H1 (cell line): ENCODE measurements at regions not wholly inside any gene's neighbourhood (a gene's known extent, or its start where the extent isn't known, plus 50 kb on each side); places are given as distances from the start of the nearest gene placed in this dataset.

ENCODE experiments used
- CTCF ChIA-PET: fragments of 300-600 bp; sonication (Branson Sonifier 250); formaldehyde crosslinking; loops from one replicate; lab custom pipeline; 2021; ENCODE audit not compliant: partially characterized antibody; lab: Charles Lee
- POLR2A ChIA-PET: fragments of 300-600 bp; sonication (Branson Sonifier 250); formaldehyde crosslinking; loops from one replicate; lab custom pipeline; 2021; ENCODE audit warnings: inconsistent platforms; ENCODE audit not compliant: partially characterized antibody; lab: Charles Lee
- DNase-seq, 2 experiments: peaks; one replicate each; pipeline versions ENCODE4 v3.0.0 to v3.0.0-alpha.2; 2010 to 2022; ENCODE audit warnings: low spot score in 2 of 2, low read depth in 1 of 2, mixed read lengths in 1 of 2
- FAIRE-seq: peaks from 2 replicates; lab custom pipeline; 2011; peaks lifted over from hg19 to GRCh38; lab: Jason Lieb, UNC
- H2AFZ ChIP-seq: 2 replicates; pipeline ENCODE4 v1.8.1; 2012; ENCODE audit warnings: low read length, inconsistent platforms
- H2AK5ac ChIP-seq: 2 replicates; pipeline ENCODE4 v1.6.1; 2013; ENCODE audit warnings: low read depth, low read length
- H2BK120ac ChIP-seq: replicated peaks from 2 replicates; pipeline ENCODE3; 2013; ENCODE audit warnings: low read depth, low read length, inconsistent platforms
- H2BK12ac ChIP-seq: 2 replicates; pipeline ENCODE4 v1.6.1; 2013; ENCODE audit warnings: low read depth, low read length
- H2BK15ac ChIP-seq: 2 replicates; pipeline ENCODE4 v1.6.1; 2013; ENCODE audit warnings: low read length
- H2BK20ac ChIP-seq: 2 replicates; pipeline ENCODE4 v1.6.1; 2013; ENCODE audit warnings: low read length
- H2BK5ac ChIP-seq: 2 replicates; pipeline ENCODE4 v1.6.1; 2013; ENCODE audit warnings: low read depth, low read length
- H3K14ac ChIP-seq: 2 replicates; pipeline ENCODE4 v1.6.1; 2013; ENCODE audit warnings: inconsistent platforms; ENCODE audit not compliant: insufficient read length
- H3K18ac ChIP-seq: 2 replicates; pipeline ENCODE4 v1.6.1; 2013; ENCODE audit warnings: low read length; ENCODE audit errors: extremely low read depth
- H3K23ac ChIP-seq: 2 replicates; pipeline ENCODE4 v1.6.1; 2013; ENCODE audit warnings: inconsistent platforms; ENCODE audit not compliant: insufficient read length
- H3K23me2 ChIP-seq: 2 replicates; pipeline ENCODE4 v1.6.1; 2013; ENCODE audit warnings: low read depth, low read length
- H3K27ac ChIP-seq: 2 replicates; pipeline ENCODE4 v1.6.1; 2011; ENCODE audit warnings: low read depth, low read length, inconsistent platforms
- H3K27me3 ChIP-seq, 4 experiments: replicated peaks in 1 of 4; 1 replicate in 1 of 4; 2 replicates in 3 of 4; pipeline versions ENCODE4 v1.6.1 to v1.8.1; 2011 to 2013; ENCODE audit warnings: low read length in 3 of 4, mild to moderate bottlenecking in 3 of 4, inconsistent platforms in 2 of 4, mixed read lengths in 2 of 4, moderate library complexity in 1 of 4; ENCODE audit not compliant: control insufficient read depth in 3 of 4, insufficient read depth in 3 of 4; ENCODE audit errors: extremely low read depth in 1 of 4
- H3K36me3 ChIP-seq, 4 experiments: 2 replicates each; pipeline versions ENCODE4 v1.6.1 to v1.8.1; 2011 to 2013; ENCODE audit warnings: mild to moderate bottlenecking in 4 of 4, low read length in 3 of 4, moderate library complexity in 2 of 4, control low read depth in 1 of 4, inconsistent platforms in 1 of 4; ENCODE audit not compliant: insufficient read depth in 4 of 4, control insufficient read depth in 2 of 4
- H3K4ac ChIP-seq: replicated peaks from 2 replicates; pipeline ENCODE3; 2013; ENCODE audit warnings: low read length, low read depth, mixed read lengths, inconsistent platforms; ENCODE audit not compliant: insufficient read length
- H3K4me1 ChIP-seq, 4 experiments: replicated peaks in 1 of 4; 1 replicate in 1 of 4; 2 replicates in 3 of 4; pipeline versions ENCODE4 v1.6.1 to v1.8.1; 2011 to 2013; ENCODE audit warnings: low read length in 3 of 4, inconsistent platforms in 2 of 4, mixed read lengths in 1 of 4; ENCODE audit not compliant: insufficient read depth in 4 of 4, control insufficient read depth in 3 of 4
- H3K4me2 ChIP-seq, 2 experiments: 2 replicates each; pipeline versions ENCODE4 v1.6.1 to v1.8.1; 2011 to 2013; ENCODE audit warnings: low read depth in 2 of 2, low read length in 2 of 2, control low read depth in 1 of 2, inconsistent platforms in 1 of 2, mild to moderate bottlenecking in 1 of 2; ENCODE audit not compliant: insufficient read depth in 1 of 2
- H3K4me3 ChIP-seq, 4 experiments: fragments of 200-600, 300-600 bp in 1 of 4; sonication (generic), shearing (Covaris generic), sonication (Bioruptor Twin) in 1 of 4; 2 replicates each; pipeline versions ENCODE4 v1.5.1 to v1.8.1; 2011 to 2016; ENCODE audit warnings: low read length in 4 of 4, low read depth in 3 of 4, control low read depth in 2 of 4, inconsistent platforms in 2 of 4, mild to moderate bottlenecking in 2 of 4, mixed read lengths in 1 of 4, moderate library complexity in 1 of 4; ENCODE audit not compliant: insufficient read depth in 2 of 4; ENCODE audit errors: extremely low read depth in 1 of 4
- H3K56ac ChIP-seq: replicated peaks from 2 replicates; pipeline ENCODE3; 2013; ENCODE audit warnings: low read depth, mild to moderate bottlenecking, mixed read lengths, low read length, inconsistent platforms; ENCODE audit not compliant: insufficient read length
- H3K79me1 ChIP-seq: 2 replicates; pipeline ENCODE4 v1.6.1; 2013; ENCODE audit warnings: low read depth, low read length, control low read depth
- H3K79me2 ChIP-seq, 2 experiments: 2 replicates each; pipeline versions ENCODE4 v1.6.1 to v1.8.1; 2012 to 2013; ENCODE audit warnings: low read length in 2 of 2, mild to moderate bottlenecking in 2 of 2, inconsistent platforms in 1 of 2; ENCODE audit not compliant: insufficient read depth in 2 of 2, control insufficient read depth in 1 of 2
- H3K9ac ChIP-seq, 4 experiments: replicated peaks in 1 of 4; 1 replicate in 1 of 4; 2 replicates in 3 of 4; pipeline versions ENCODE4 v1.6.1 to v1.8.1; 2011 to 2013; ENCODE audit warnings: low read depth in 3 of 4, low read length in 3 of 4, control low read depth in 2 of 4, mild to moderate bottlenecking in 2 of 4, moderate library complexity in 2 of 4, inconsistent platforms in 1 of 4; ENCODE audit errors: extremely low read depth in 1 of 4
- H3K9me3 ChIP-seq, 2 experiments: 2 replicates each; pipeline versions ENCODE4 v1.6.1 to v1.8.1; 2012 to 2013; ENCODE audit warnings: mild to moderate bottlenecking in 2 of 2, moderate library complexity in 2 of 2, control low read depth in 1 of 2, inconsistent platforms in 1 of 2, low read depth in 1 of 2, low read length in 1 of 2, mixed read lengths in 1 of 2; ENCODE audit not compliant: insufficient read depth in 2 of 2
- H4K20me1 ChIP-seq, 2 experiments: replicated peaks in 1 of 2; 2 replicates each; pipeline versions ENCODE3 to v1.8.1; 2011 to 2013; ENCODE audit warnings: inconsistent platforms in 2 of 2, low read length in 2 of 2, mild to moderate bottlenecking in 1 of 2; ENCODE audit not compliant: insufficient read depth in 2 of 2, control insufficient read depth in 1 of 2
- H4K5ac ChIP-seq: 2 replicates; pipeline ENCODE4 v1.6.1; 2013; ENCODE audit warnings: low read length, low read depth, mixed read lengths, inconsistent platforms; ENCODE audit not compliant: insufficient read length
- H4K8ac ChIP-seq: 2 replicates; pipeline ENCODE4 v1.8.0; 2013; ENCODE audit warnings: mild to moderate bottlenecking, moderate library complexity, low read length, inconsistent platforms; ENCODE audit not compliant: insufficient read depth; ENCODE audit errors: extremely low read depth
- H4K91ac ChIP-seq: replicated peaks from 2 replicates; pipeline ENCODE3; 2013; ENCODE audit warnings: low read length, mixed read lengths, inconsistent platforms; ENCODE audit not compliant: insufficient read length
- KDM5A ChIP-seq: fragments of 200-600 bp; IDR thresholded peaks from 2 replicates; pipeline ENCODE4 v1.7.1; 2012; ENCODE audit warnings: mild to moderate bottlenecking, low read length, inconsistent platforms, mixed read lengths
- WGBS, 2 experiments: shearing (Covaris generic) in 1 of 2; methylation state at CpG; one replicate each; pipeline versions ENCODE4 v1.1.6 to v1.1.7; 2013 to 2015; ENCODE audit warnings: low lambda C conversion rate in 2 of 2, mixed read lengths in 2 of 2, inconsistent platforms in 1 of 2, low coverage in 1 of 2, missing lambda C conversion rate in 1 of 2; ENCODE audit not compliant: insufficient replicate concordance in 2 of 2, insufficient coverage in 1 of 2, insufficient read length in 1 of 2; ENCODE audit errors: extremely low coverage in 1 of 2, missing lambda C conversion rate in 1 of 2; 5-methylcytosine and 5-hydroxymethylcytosine counted together

DNA sequence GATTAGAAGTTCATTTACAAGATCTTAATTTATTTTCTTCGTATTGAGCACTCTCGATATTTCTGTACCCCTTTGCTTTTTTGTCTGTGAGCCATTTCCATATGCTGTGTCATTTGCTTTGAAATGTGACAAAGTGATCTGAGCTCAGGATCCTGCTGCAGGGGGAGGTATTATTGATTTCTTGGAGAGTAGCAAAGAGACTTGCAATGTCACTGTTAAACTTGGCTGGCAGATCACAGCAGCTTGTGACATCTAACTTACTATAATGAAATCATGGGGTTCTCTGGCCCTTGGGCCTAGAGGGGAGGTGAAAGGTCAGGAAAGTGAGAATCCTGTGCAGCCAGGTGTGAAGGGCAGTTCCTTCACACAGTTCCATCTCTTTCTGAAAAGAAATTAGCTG is 923.4 kb downstream of the REEP3 start:
- Histone ChIP-seq H2BK15ac (no peak overlapping the region), H4K5ac (no peak overlapping the region), H4K20me1 (no peaks in the 10 kb centered on the region), H3K23ac (no peak overlapping the region), H3K4me3 (no peak overlapping the region), H3K14ac (no peak overlapping the region), H3K18ac (no peak overlapping the region), H3K9me3 (peaks cover 0 to 8% of the 10 kb centered on the region in 2 experiments; a peak in 1 of 4 replicates), H3K27ac (no peak overlapping the region), H3K4me1 (no peaks in the 10 kb centered on the region), H2AK5ac (no peak overlapping the region), H3K27me3 (no peaks in the 10 kb centered on the region), H3K79me2 (no peaks in the 10 kb centered on the region), H3K9ac (no peak overlapping the region), H4K8ac (no peak overlapping the region), H2AFZ (no peak overlapping the region), H3K79me1 (no peaks in the 10 kb centered on the region), H2BK120ac (no peak overlapping the region), H2BK12ac (no peak overlapping the region), H2BK5ac (no peak overlapping the region), H3K23me2 (no peaks in the 10 kb centered on the region), H3K4me2 (no peak overlapping the region), H3K56ac (no peak overlapping the region), H2BK20ac (no peak overlapping the region), H4K91ac (no peak overlapping the region), H3K4ac (no peak overlapping the region), H3K36me3 (no peaks in the 10 kb centered on the region)
- DNase-seq (no peak), FAIRE-seq (no peak)
- TF ChIP-seq KDM5A: no peak
- ChIA-PET POLR2A (no interaction called here), CTCF (interaction anchor here (0.8 to 1.9 kb wide), 3 partner anchors 14 to 352 kb away, joined by 3 to 4 read pairs (median 4); no protein-coding TSS in a partner anchor)
- WGBS, 2 experiments: 100% methylated on average over 2 of the region's 2 CpGs; no CpG with 5 or more reads in 1 of the 2 experiments
